Stomach (tissue), 4 donors: ENCODE measurements at regions not wholly inside any gene's neighbourhood (a gene's known extent, or its start where the extent isn't known, plus 50 kb on each side); places are given as distances from the start of the nearest gene placed in this dataset.

ENCODE experiments used
- CTCF ChIP-seq, 7 experiments: fragments of 450-650 bp in 4 of 7; fragments of 200-600 bp in 3 of 7; sonication (generic) in 3 of 7; IDR thresholded peaks; one replicate each; pipeline ENCODE4 v1.5.1; 2016 to 2019; ENCODE audit warnings: antibody characterized with exemption in 7 of 7, control low read depth in 2 of 7, mild to moderate bottlenecking in 1 of 7
- POLR2A ChIP-seq, 4 donors: fragments of 450-650 bp; IDR thresholded peaks; one replicate each; pipeline ENCODE4 v1.6.1; 2016; ENCODE audit warnings: antibody characterized with exemption in 4 of 4, control low read depth in 2 of 4, mild to moderate bottlenecking in 1 of 4, moderate library complexity in 1 of 4
- POLR2AphosphoS5 ChIP-seq, 3 donors: sonication (generic); formaldehyde crosslinking; IDR thresholded peaks; one replicate each; pipeline ENCODE4 v1.6.1; 2016; ENCODE audit warnings: antibody characterized with exemption in 3 of 3

- TF ChIP-seq CTCF (IDR thresholded peaks at IDR 0.05) (no peak), POLR2A (IDR thresholded peaks at IDR 0.05) (no peak), POLR2AphosphoS5 (IDR thresholded peaks at IDR 0.05) (no peak)
These were observed 158.8 kb upstream of the ARL4C start for GRCh38 chr2:234655706-234656105.
